Right lobe of liver (tissue), 6 donors: ENCODE measurements at regions not wholly inside any gene's neighbourhood (a gene's known extent, or its start where the extent isn't known, plus 50 kb on each side); places are given as distances from the start of the nearest gene placed in this dataset.

Experiments
- ATAC-seq, 4 donors: fragments of 200-7000 bp; cut with Tn5 transposase; one replicate each; pipeline ENCODE4 v1.9.1; 2020; ENCODE audit warnings: mild to moderate bottlenecking in 4 of 4, moderate library complexity in 4 of 4
- DNase-seq, 3 donors: peaks; one replicate each; pipeline ENCODE4 v3.0.0-alpha.2; 2020
- H3K27ac ChIP-seq, 3 donors: fragments of 200-600 bp; one replicate each; pipeline ENCODE4 v1.8.0; 2022
- H3K27me3 ChIP-seq, 2 donors: fragments of 200-600 bp; one replicate each; pipeline ENCODE4 v1.8.0; 2022
- H3K36me3 ChIP-seq, 4 donors: fragments of 200-600 bp; sonication (generic) in 1 of 4; one replicate each; pipeline versions ENCODE4 v1.5.1 to v1.8.0; 2017 to 2022; ENCODE audit warnings: control low read depth in 1 of 4
- H3K4me1 ChIP-seq, 4 donors: fragments of 200-600 bp; sonication (generic) in 1 of 4; one replicate each; pipeline versions ENCODE4 v1.5.1 to v1.8.0; 2017 to 2022; ENCODE audit warnings: control low read depth in 1 of 4
- H3K4me3 ChIP-seq, 3 donors: fragments of 200-600 bp; one replicate each; pipeline ENCODE4 v1.8.0; 2022
- H3K9me3 ChIP-seq, 4 donors: fragments of 200-600 bp; sonication (generic) in 1 of 4; one replicate each; pipeline versions ENCODE4 v1.5.1 to v1.8.0; 2017 to 2022; ENCODE audit warnings: control low read depth in 1 of 4
- CTCF ChIP-seq, 4 donors: fragments of 200-600 bp in 3 of 4; fragments of 450-650 bp in 1 of 4; IDR thresholded peaks; one replicate each; pipeline versions ENCODE4 v1.5.1 to v1.8.0; 2016 to 2022; ENCODE audit warnings: antibody characterized with exemption in 4 of 4, mild to moderate bottlenecking in 2 of 4
- POLR2A ChIP-seq: fragments of 450-650 bp; IDR thresholded peaks from one replicate; pipeline ENCODE4 v1.6.1; 2017; ENCODE audit warnings: antibody characterized with exemption, mild to moderate bottlenecking
- WGBS: methylation state at CpG from one replicate; pipeline ENCODE4 v1.1.6; 2018; ENCODE audit warnings: low coverage, low lambda C conversion rate; ENCODE audit not compliant: insufficient coverage; ENCODE audit errors: missing lambda C conversion rate; 5-methylcytosine and 5-hydroxymethylcytosine counted together
- intact Hi-C, 2 donors: fragments of 100-400 bp; cut with DNase I; formaldehyde crosslinking; loops; one replicate each; pipeline versions ENCODE4 v1.11.2 to v1.14.1; 2022
- donor health status: DM: no; HTN: yes; CAD: no.
- donor health status: DM: no; HTN: no; CAD: no.
- donor health status: DM: no; HTN: no; CAD: no.
- donor health status: DM: no; HTN: yes; CAD: no.
- donor health status: DM: no; HTN: yes; CAD: no.

- no peak for DNase-seq
- Histone ChIP-seq H3K27me3 (no peaks in the 10 kb centered on the region), H3K36me3 (no peaks in the 10 kb centered on the region), H3K4me1 (no peaks in the 10 kb centered on the region), H3K9me3 (no peaks in the 10 kb centered on the region), H3K4me3 (no peak overlapping the region), H3K27ac (no peak overlapping the region)
- TF ChIP-seq CTCF (IDR thresholded peaks at IDR 0.05): no peak
- TF ChIP-seq POLR2A: no peak
- no peak for ATAC-seq
- intact Hi-C loops: no loop called here
- 53% methylated on average over 2 of the region's 2 CpGs for WGBS
Measured at GRCh38 chr1:14514739-14515138, 83.7 kb upstream of the KAZN start.

GRCh38 chr1:14516974-14517840 lies 81.3 kb upstream of the KAZN start:
- no peak overlapping the region for H3K27ac ChIP-seq
- no peak for ATAC-seq
- H3K9me3 ChIP-seq: no peaks in the 10 kb centered on the region
- no peak for TF ChIP-seq CTCF (IDR thresholded peaks at IDR 0.05)
- no peak for TF ChIP-seq POLR2A
- DNase-seq: no peak
- no peaks in the 10 kb centered on the region for H3K27me3 ChIP-seq
- H3K36me3 ChIP-seq: no peaks in the 10 kb centered on the region
- H3K4me1 ChIP-seq: no peaks in the 10 kb centered on the region
- intact Hi-C loops: no loop called here
- H3K4me3 ChIP-seq: no peak overlapping the region
- 53% methylated on average over 6 of the region's 6 CpGs for WGBS

GRCh38 chr1:14517841-14518180 lies 80.7 kb upstream of the KAZN start:
- no peak overlapping the region for H3K4me3 ChIP-seq
- H3K9me3 ChIP-seq: no peaks in the 10 kb centered on the region
- H3K27me3 ChIP-seq: no peaks in the 10 kb centered on the region
- TF ChIP-seq POLR2A: no peak
- TF ChIP-seq CTCF (IDR thresholded peaks at IDR 0.05): no peak
- intact Hi-C loops: no loop called here
- H3K36me3 ChIP-seq: no peaks in the 10 kb centered on the region
- H3K4me1 ChIP-seq: no peaks in the 10 kb centered on the region
- WGBS: 75% methylated on average over 1 of the region's 1 CpG
- DNase-seq: no peak
- no peak for ATAC-seq
- H3K27ac ChIP-seq: no peak overlapping the region

GRCh38 chr1:14519976-14520375 lies 78.5 kb upstream of the KAZN start:
- ATAC-seq: no peak
- intact Hi-C loops: no loop called here

More at GRCh38 chr1:14519976-14520375, 78.5 kb upstream of the KAZN start:
- H3K4me1 ChIP-seq: no peaks in the 10 kb centered on the region
- H3K9me3 ChIP-seq: no peaks in the 10 kb centered on the region
- H3K27me3 ChIP-seq: no peaks in the 10 kb centered on the region
- DNase-seq: no peak
- no peak for TF ChIP-seq CTCF (IDR thresholded peaks at IDR 0.05)
- TF ChIP-seq POLR2A: no peak
- H3K4me3 ChIP-seq: no peak overlapping the region
- H3K27ac ChIP-seq: no peak overlapping the region
- 40% methylated on average over 4 of the region's 5 CpGs for WGBS
- no peaks in the 10 kb centered on the region for H3K36me3 ChIP-seq
